ENCODE measurements at regions not wholly inside any gene's neighbourhood (a gene's known extent, or its start where the extent isn't known, plus 50 kb on each side); places are given as distances from the start of the nearest gene placed in this dataset.
"Not testable (repeated sequence)": the region's sequence is repeated elsewhere in the genome, so short reads cannot be mapped to it uniquely, and the experiment has no call there.

DNA sequence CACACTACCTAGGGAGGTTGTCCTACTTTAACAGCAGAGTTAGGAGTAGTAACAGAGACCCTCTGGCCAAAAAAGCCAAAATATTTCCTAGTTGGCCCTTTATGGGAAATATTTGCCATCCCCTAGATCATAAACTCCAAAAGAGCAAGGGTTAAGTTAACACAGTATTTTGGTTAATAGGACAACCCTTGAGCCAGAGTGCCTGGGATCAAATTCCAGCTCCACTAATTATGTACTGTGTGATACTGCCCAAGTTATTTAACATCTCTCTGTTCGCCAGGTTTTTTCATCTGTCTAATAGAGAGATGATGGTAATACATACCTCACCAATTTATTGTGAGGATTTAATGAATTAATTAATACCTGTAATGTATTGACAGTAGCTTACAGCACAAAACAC lies 767.4 kb downstream of the KCNJ2 start:
- TF ChIP-seq, protein P1, sequence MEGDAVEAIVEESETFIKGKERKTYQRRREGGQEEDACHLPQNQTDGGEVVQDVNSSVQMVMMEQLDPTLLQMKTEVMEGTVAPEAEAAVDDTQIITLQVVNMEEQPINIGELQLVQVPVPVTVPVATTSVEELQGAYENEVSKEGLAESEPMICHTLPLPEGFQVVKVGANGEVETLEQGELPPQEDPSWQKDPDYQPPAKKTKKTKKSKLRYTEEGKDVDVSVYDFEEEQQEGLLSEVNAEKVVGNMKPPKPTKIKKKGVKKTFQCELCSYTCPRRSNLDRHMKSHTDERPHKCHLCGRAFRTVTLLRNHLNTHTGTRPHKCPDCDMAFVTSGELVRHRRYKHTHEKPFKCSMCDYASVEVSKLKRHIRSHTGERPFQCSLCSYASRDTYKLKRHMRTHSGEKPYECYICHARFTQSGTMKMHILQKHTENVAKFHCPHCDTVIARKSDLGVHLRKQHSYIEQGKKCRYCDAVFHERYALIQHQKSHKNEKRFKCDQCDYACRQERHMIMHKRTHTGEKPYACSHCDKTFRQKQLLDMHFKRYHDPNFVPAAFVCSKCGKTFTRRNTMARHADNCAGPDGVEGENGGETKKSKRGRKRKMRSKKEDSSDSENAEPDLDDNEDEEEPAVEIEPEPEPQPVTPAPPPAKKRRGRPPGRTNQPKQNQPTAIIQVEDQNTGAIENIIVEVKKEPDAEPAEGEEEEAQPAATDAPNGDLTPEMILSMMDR (IDR thresholded peaks at IDR 0.05): no peak
- no peak for TF ChIP-seq POLR2A (IDR thresholded peaks at IDR 0.05)
- H3K4me1 ChIP-seq: peaks cover 0 to 18% (median 8%) of the 10 kb centered on the region in 4 donors
- peak in 1 of 3 donors; percentile 48 for DNase-seq
- ATAC-seq: peak; percentile 69 to 79 (median 72)
- H3K36me3 ChIP-seq: no peaks in the 10 kb centered on the region
- H3K27ac ChIP-seq: no peak overlapping the region
- intact Hi-C loops (cut with DNase I): no loop called here
- H3K9me3 ChIP-seq: no peaks in the 10 kb centered on the region
- no peaks in the 10 kb centered on the region for H3K27me3 ChIP-seq
- no peak overlapping the region for H3K4me3 ChIP-seq
- WGBS (ENCODE audit: insufficient coverage, low coverage, low lambda C conversion rate, missing lambda C conversion rate): 20% methylated on average over 1 of the region's 1 CpG

DNA sequence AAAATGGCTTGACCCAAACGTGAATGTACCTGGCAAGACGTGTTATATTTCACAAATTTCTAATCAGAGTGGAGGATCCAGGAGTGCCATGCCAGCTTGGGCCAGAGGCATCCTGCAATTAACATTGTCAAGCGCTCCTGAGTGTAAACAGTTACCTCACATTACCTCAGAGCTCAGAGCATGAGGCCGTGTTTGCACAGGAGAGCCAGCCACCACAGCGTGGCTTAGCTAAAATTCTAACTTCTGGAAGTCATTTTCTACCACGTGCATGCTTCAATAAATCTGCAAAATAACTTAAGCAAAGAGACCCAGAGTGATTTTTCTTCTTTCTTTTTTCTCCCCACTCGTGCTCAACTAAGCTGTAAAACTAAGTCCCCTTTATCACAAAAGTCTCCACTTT lies 769.0 kb downstream of the KCNJ2 start:
- peak; percentile 33 to 74 (median 57) for DNase-seq

DNA sequence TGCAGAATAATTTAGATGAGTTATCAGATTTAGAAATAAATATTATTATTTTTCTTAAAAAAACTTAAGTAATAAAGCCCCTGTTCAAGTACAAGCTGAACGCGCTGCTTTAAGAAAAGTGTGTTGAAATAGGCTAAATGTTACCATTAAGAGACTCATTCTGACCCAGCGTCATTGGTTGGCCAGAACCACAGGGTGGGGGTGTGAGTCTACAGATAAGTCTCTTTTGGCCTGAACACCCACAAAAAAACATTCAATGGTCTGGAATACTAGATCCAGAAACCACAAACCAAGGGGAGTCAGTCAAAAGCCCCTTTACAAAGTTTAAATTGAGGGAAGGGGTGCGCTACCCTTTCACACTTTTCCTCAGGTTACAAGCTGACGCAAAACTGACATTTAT lies 776.1 kb downstream of the KCNJ2 start:
- H3K4me1 ChIP-seq: no peaks in the 10 kb centered on the region
- peak overlapping the region in 1 of 3 donors; percentile 44 for H3K4me3 ChIP-seq
- intact Hi-C loops (cut with DNase I): no loop called here
- no peaks in the 10 kb centered on the region for H3K27me3 ChIP-seq
- no peak for TF ChIP-seq POLR2A (IDR thresholded peaks at IDR 0.05)
- WGBS (ENCODE audit: insufficient coverage, low coverage, low lambda C conversion rate, missing lambda C conversion rate): 87% methylated on average over 5 of the region's 5 CpGs
- no peaks in the 10 kb centered on the region for H3K36me3 ChIP-seq
- H3K9me3 ChIP-seq: no peaks in the 10 kb centered on the region
- peak in 1 of 3 donors; percentile 64 for DNase-seq
- no peak overlapping the region for H3K27ac ChIP-seq
- peak in 2 of 4 donors; percentile 25 to 55 for ATAC-seq

More for the DNA sequence above, 769.0 kb downstream of the KCNJ2 start:
- Histone ChIP-seq H3K27ac (peak overlapping the region in 1 of 3 donors; percentile 34), H3K4me3 (no peak overlapping the region), H3K27me3 (no peaks in the 10 kb centered on the region), H3K36me3 (no peaks in the 10 kb centered on the region), H3K4me1 (peaks cover 0 to 18% (median 8%) of the 10 kb centered on the region in 4 donors), H3K9me3 (no peaks in the 10 kb centered on the region)
- TF ChIP-seq, protein P1 (IDR thresholded peaks at IDR 0.05): no peak
- no peak for TF ChIP-seq POLR2A (IDR thresholded peaks at IDR 0.05)
- WGBS (ENCODE audit: insufficient coverage, low coverage, low lambda C conversion rate, missing lambda C conversion rate): 35% methylated on average over 6 of the region's 7 CpGs
- intact Hi-C loops (cut with DNase I): no loop called here
- ATAC-seq: peak; percentile 95 to 98 (median 97)

DNA sequence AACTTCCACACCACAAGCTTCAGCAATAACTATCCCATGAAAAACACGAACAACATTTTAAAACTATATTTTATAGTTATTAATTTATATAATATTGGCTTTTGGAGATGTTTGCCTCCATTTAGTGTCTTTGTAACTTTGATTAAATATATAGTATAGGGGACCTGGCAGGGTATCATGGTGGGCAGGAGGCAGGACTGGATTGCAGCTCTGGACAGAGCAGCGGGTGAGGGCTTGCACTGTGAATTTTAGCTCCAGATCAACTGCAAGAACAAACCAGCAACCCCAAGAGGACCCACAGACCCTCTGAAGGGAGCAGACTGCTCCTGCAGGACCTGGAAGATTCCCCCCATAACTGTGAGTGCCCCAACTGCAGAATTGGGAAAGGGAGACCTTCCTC lies 777.9 kb downstream of the KCNJ2 start:
- no peaks in the 10 kb centered on the region for H3K27me3 ChIP-seq
- TF ChIP-seq, protein P1 (IDR thresholded peaks at IDR 0.05): no peak
- no peak for TF ChIP-seq POLR2A (IDR thresholded peaks at IDR 0.05)
- intact Hi-C loops (cut with DNase I): no loop called here
- no peaks in the 10 kb centered on the region for H3K9me3 ChIP-seq
- peak in 2 of 4 donors; percentile 44 to 55 for ATAC-seq
- H3K4me3 ChIP-seq: peak overlapping the region in 2 of 3 donors; percentile 20 to 44
- WGBS (ENCODE audit: insufficient coverage, low coverage, low lambda C conversion rate, missing lambda C conversion rate): 77% methylated on average over 2 of the region's 2 CpGs
- no peak for DNase-seq
- H3K36me3 ChIP-seq: no peaks in the 10 kb centered on the region
- peak overlapping the region in 2 of 3 donors; percentile 34 to 36 for H3K27ac ChIP-seq
- no peaks in the 10 kb centered on the region for H3K4me1 ChIP-seq

DNA sequence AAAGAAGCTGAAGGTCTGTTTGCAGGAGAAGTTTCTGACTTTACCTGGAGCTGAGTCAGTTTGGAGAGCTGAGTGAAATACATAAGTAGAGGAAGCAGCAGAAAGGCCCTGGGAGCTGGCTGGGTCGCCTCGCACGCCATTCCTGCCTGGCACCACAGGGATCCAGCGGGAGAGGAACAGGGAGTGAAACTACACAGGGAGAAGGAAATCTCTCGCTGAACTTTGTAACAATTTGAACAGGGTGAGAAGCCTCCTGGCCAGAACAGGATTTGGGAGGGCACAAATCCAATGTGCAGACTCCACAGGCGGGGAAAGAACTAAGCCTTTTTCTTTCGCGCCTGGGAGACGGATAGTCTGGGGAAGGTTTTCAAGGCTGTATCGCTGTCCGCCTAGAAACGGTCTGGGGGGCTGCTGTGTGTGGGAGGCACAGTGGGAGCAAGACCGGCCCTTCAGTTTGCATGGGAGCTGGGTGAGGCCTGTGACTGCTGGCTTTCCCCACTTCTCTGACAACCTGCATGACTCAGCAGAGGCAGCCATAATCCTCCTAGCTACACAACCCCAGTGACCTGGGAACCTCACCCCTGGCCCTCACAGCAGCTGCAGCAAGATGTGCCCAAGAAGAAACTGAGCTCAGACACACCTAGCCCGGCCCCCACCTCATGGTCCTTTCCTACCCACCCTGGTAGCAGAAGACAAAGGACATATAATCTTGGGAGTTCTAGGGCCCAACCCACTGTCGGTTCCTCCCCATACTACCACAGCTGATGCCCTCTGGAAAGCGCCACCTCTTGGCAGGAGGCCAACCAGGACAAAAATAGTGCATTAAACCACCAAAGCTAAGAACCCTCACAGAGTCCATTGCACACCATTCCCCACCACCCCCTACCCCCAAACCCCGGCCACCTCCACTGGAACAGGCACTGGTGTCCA lies 778.6 kb downstream of the KCNJ2 start:
- intact Hi-C loops (cut with DNase I): no loop called here
- Histone ChIP-seq H3K9me3 (no peaks in the 10 kb centered on the region), H3K27ac (peak overlapping the region in 2 of 3 donors; percentile 34 to 36), H3K4me3 (peak overlapping the region in 2 of 3 donors; percentile 20 to 44), H3K36me3 (no peaks in the 10 kb centered on the region), H3K27me3 (no peaks in the 10 kb centered on the region), H3K4me1 (no peaks in the 10 kb centered on the region)
- DNase-seq: peak in 1 of 3 donors; percentile 67
- 72% methylated on average over 6 of the region's 17 CpGs for WGBS (ENCODE audit: insufficient coverage, low coverage, low lambda C conversion rate, missing lambda C conversion rate)
- no peak for TF ChIP-seq POLR2A (IDR thresholded peaks at IDR 0.05)
- TF ChIP-seq, protein P1 (IDR thresholded peaks at IDR 0.05): no peak
- ATAC-seq: peak; percentile 51 to 87 (median 66)

DNA sequence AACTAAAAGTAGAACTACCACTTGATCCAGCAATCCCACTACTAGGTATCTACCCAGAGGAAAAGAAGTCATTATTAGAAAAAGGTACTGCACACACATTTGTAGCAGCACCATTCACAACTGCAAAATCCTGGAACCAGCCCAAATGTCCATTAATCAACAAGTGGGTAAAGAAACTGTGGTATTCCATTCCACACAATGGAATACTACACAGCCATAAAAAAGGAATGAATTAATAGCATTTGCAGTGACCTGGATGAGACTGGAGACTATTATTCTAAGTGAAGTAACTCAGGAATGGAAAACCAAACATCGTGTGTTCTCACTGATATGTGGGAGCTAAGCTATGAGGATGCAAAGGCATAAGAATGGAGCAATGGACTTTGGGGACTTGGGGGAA lies 783.8 kb downstream of the KCNJ2 start:
- WGBS (ENCODE audit: insufficient coverage, low coverage, low lambda C conversion rate, missing lambda C conversion rate): 92% methylated on average over 1 of the region's 1 CpG
- H3K4me1 ChIP-seq; H3K9me3 ChIP-seq; ATAC-seq; H3K27me3 ChIP-seq; H3K27ac ChIP-seq; DNase-seq; H3K36me3 ChIP-seq; H3K4me3 ChIP-seq; intact Hi-C loops (cut with DNase I): not testable (repeated sequence)
